DOHH2 (cell line): ENCODE measurements at regions not wholly inside any gene's neighbourhood (a gene's known extent, or its start where the extent isn't known, plus 50 kb on each side); places are given as distances from the start of the nearest gene placed in this dataset.
"Not testable (repeated sequence)": the region's sequence is repeated elsewhere in the genome, so short reads cannot be mapped to it uniquely, and the experiment has no call there.

Experiments
- CTCF ChIP-seq: fragments of 200-600 bp; sonication (generic); IDR thresholded peaks from one replicate; pipeline ENCODE4 v1.5.1; 2014; ENCODE audit warnings: antibody characterized with exemption, mild to moderate bottlenecking, low read depth, low read length; ENCODE audit not compliant: poor library complexity, severe bottlenecking
- EZH2phosphoT487 ChIP-seq: fragments of 200-600 bp; sonication (generic); IDR thresholded peaks from 2 replicates; pipeline ENCODE4 v1.6.1; 2017; ENCODE audit warnings: borderline replicate concordance, mild to moderate bottlenecking, antibody characterized with exemption, low read length, moderate library complexity, mixed read lengths

GRCh38 chr7:76963061-76963460 is 69.1 kb downstream of the SPDYE17 start:
- TF ChIP-seq CTCF, EZH2phosphoT487: not testable (repeated sequence)
